HCT116 (cell line): ENCODE measurements at regions not wholly inside any gene's neighbourhood (a gene's known extent, or its start where the extent isn't known, plus 50 kb on each side); places are given as distances from the start of the nearest gene placed in this dataset.

Experiments used
- CTCF ChIP-seq, 3 experiments: fragments of 200-600 bp in 1 of 3; sonication (generic) in 1 of 3; IDR thresholded peaks in 2 of 3; conservative IDR thresholded peaks in 1 of 3; 2 replicates each; pipeline ENCODE4 v1.5.1; 2012 to 2017; ENCODE audit warnings: low read depth in 2 of 3, low read length in 2 of 3, antibody characterized with exemption in 1 of 3, borderline replicate concordance in 1 of 3, control low read depth in 1 of 3, mild to moderate bottlenecking in 1 of 3, mixed read lengths in 1 of 3, mixed run types in 1 of 3, moderate library complexity in 1 of 3; ENCODE audit not compliant: insufficient read depth in 1 of 3
- EZH2 ChIP-seq: fragments of 200-600 bp; sonication (generic); IDR thresholded peaks from 2 replicates; pipeline ENCODE4 v1.6.1; 2017; ENCODE audit warnings: antibody characterized with exemption, mixed run types
- POLR2AphosphoS5 ChIP-seq: IDR thresholded peaks from 2 replicates; pipeline ENCODE4 v1.6.1; 2011; ENCODE audit warnings: mild to moderate bottlenecking, low read depth, low read length, moderate library complexity

- TF ChIP-seq EZH2 = no peak
- no peak for TF ChIP-seq CTCF (IDR thresholded peaks at IDR 0.05 in 2 of 3, conservative IDR thresholded peaks at IDR 0.05 in 1 of 3; ENCODE audit: borderline replicate concordance in 1 of 3, insufficient read depth in 1 of 3, low read depth in 2 of 3, low read length in 2 of 3)
- no peak for TF ChIP-seq POLR2AphosphoS5
These were observed 502.1 kb downstream of the CNTN6 start for GRCh38 chr3:1594940-1595339.
